WTC11 (cell line): ENCODE measurements at regions not wholly inside any gene's neighbourhood (a gene's known extent, or its start where the extent isn't known, plus 50 kb on each side); places are given as distances from the start of the nearest gene placed in this dataset.

ENCODE experiments used
- ATAC-seq: fragments of 200-7000 bp; cut with Tn5 transposase; 2 replicates; pipeline ENCODE4 v1.10.0; 2021; ENCODE audit warnings: mild to moderate bottlenecking, moderate library complexity
- CTCF ChIA-PET: fragments of 300-600 bp; sonication (Branson Sonifier 250); formaldehyde crosslinking; loops from one replicate; lab custom pipeline; 2021; ENCODE audit warnings: antibody characterized with exemption; lab: Charles Lee
- POLR2A ChIA-PET: fragments of 350-600 bp; sonication (Branson Sonifier 250); formaldehyde crosslinking; loops from one replicate; lab custom pipeline; 2021; ENCODE audit warnings: antibody characterized with exemption; lab: Charles Lee
- DNase-seq: peaks from one replicate; pipeline ENCODE4 v3.0.0; 2021; ENCODE audit warnings: low spot score
- H3K27ac Mint-ChIP-seq: 2 replicates; pipeline ENCODE4 v1.8.0; 2021; ENCODE audit warnings: mixed read lengths
- H3K27me3 Mint-ChIP-seq: 2 replicates; pipeline ENCODE4 v1.8.0; 2021; ENCODE audit warnings: low read depth, mild to moderate bottlenecking, moderate library complexity, mixed read lengths
- H3K36me3 Mint-ChIP-seq: 2 replicates; pipeline ENCODE4 v1.8.0; 2021; ENCODE audit warnings: mixed read lengths
- H3K4me1 Mint-ChIP-seq: 2 replicates; pipeline ENCODE4 v1.8.0; 2022; ENCODE audit warnings: mixed read lengths
- H3K4me3 Mint-ChIP-seq: 2 replicates; pipeline ENCODE4 v1.8.0; 2021; ENCODE audit warnings: mild to moderate bottlenecking, moderate library complexity, mixed read lengths
- H3K9me3 Mint-ChIP-seq: 2 replicates; pipeline ENCODE4 v1.8.0; 2021; ENCODE audit warnings: mixed read lengths
- AR ChIP-seq: fragments of 250-450 bp; sonication (Bioruptor Pico); IDR thresholded peaks from 2 replicates; pipeline ENCODE4 v1.9.0; 2021; ENCODE audit warnings: mild to moderate bottlenecking
- ARID4B ChIP-seq: sonication (generic); formaldehyde crosslinking; IDR thresholded peaks from 2 replicates; pipeline ENCODE4 v1.8.0; 2023; ENCODE audit warnings: missing genetic modification reagents, mild to moderate bottlenecking, borderline replicate concordance
- CREM ChIP-seq: sonication (generic); formaldehyde crosslinking; IDR thresholded peaks from 2 replicates; pipeline ENCODE4 v1.8.1; 2022; ENCODE audit warnings: mild to moderate bottlenecking, missing genetic modification reagents, moderate library complexity
- E2F1 ChIP-seq: sonication (generic); formaldehyde crosslinking; IDR thresholded peaks from 2 replicates; pipeline ENCODE4 v1.8.0; 2022; ENCODE audit warnings: mild to moderate bottlenecking, missing genetic modification reagents
- ELF4 ChIP-seq: sonication (generic); formaldehyde crosslinking; IDR thresholded peaks from 2 replicates; pipeline ENCODE4 v1.8.1; 2022; ENCODE audit warnings: low read depth, mild to moderate bottlenecking, moderate library complexity, missing genetic modification reagents
- ERG ChIP-seq: fragments of 250-450 bp; sonication (Bioruptor Pico); IDR thresholded peaks from 2 replicates; pipeline ENCODE4 v1.8.0; 2021; ENCODE audit warnings: mild to moderate bottlenecking
- FOXJ3 ChIP-seq: sonication (generic); formaldehyde crosslinking; IDR thresholded peaks from 2 replicates; pipeline ENCODE4 v1.9.0; 2021; ENCODE audit warnings: missing genetic modification reagents, mild to moderate bottlenecking, borderline replicate concordance
- FOXP1 ChIP-seq: sonication (generic); formaldehyde crosslinking; IDR thresholded peaks from 2 replicates; pipeline ENCODE4 v1.8.0; 2022; ENCODE audit warnings: missing genetic modification reagents, mild to moderate bottlenecking, moderate library complexity, borderline replicate concordance
- FOXP4 ChIP-seq: sonication (generic); formaldehyde crosslinking; IDR thresholded peaks from 2 replicates; pipeline ENCODE4 v1.8.0; 2022; ENCODE audit warnings: mild to moderate bottlenecking, missing genetic modification reagents
- IRF1 ChIP-seq: sonication (generic); formaldehyde crosslinking; IDR thresholded peaks from 2 replicates; pipeline ENCODE4 v1.8.0; 2023; ENCODE audit warnings: missing genetic modification reagents
- RORB ChIP-seq: fragments of 250-450 bp; sonication (Bioruptor Pico); IDR thresholded peaks from 2 replicates; pipeline ENCODE4 v1.9.0; 2021; ENCODE audit warnings: mild to moderate bottlenecking
- SOX15 ChIP-seq: fragments of 250-450 bp; sonication (Bioruptor Pico); IDR thresholded peaks from 2 replicates; pipeline ENCODE4 v1.9.0; 2021; ENCODE audit warnings: mild to moderate bottlenecking
- SP1 ChIP-seq: sonication (generic); formaldehyde crosslinking; conservative IDR thresholded peaks from 2 replicates; pipeline ENCODE4 v1.8.1; 2022; ENCODE audit warnings: missing genetic modification reagents
- TEAD4 ChIP-seq: sonication (generic); formaldehyde crosslinking; IDR thresholded peaks from 2 replicates; pipeline ENCODE4 v1.8.0; 2022; ENCODE audit warnings: mild to moderate bottlenecking, missing genetic modification reagents
- ZBTB43 ChIP-seq: sonication (generic); formaldehyde crosslinking; IDR thresholded peaks from 2 replicates; pipeline ENCODE4 v1.8.1; 2023; ENCODE audit warnings: mild to moderate bottlenecking, missing genetic modification reagents
- ZNF121 ChIP-seq: sonication (generic); formaldehyde crosslinking; IDR thresholded peaks from 2 replicates; pipeline ENCODE4 v1.8.0; 2023; ENCODE audit warnings: missing genetic modification reagents
- ZNF138 ChIP-seq: sonication (generic); formaldehyde crosslinking; conservative IDR thresholded peaks from 2 replicates; pipeline ENCODE4 v1.8.1; 2022; ENCODE audit warnings: mild to moderate bottlenecking, moderate library complexity, missing genetic modification reagents
- ZNF396 ChIP-seq: fragments of 250-450 bp; sonication (Bioruptor Pico); IDR thresholded peaks from 2 replicates; pipeline ENCODE4 v1.8.0; 2021; ENCODE audit warnings: mild to moderate bottlenecking, moderate library complexity, borderline replicate concordance
- ZNF423 ChIP-seq: fragments of 250-450 bp; sonication (Bioruptor Pico); IDR thresholded peaks from 2 replicates; pipeline ENCODE4 v2.1.2; 2022; ENCODE audit warnings: mild to moderate bottlenecking, moderate library complexity
- ZSCAN18 ChIP-seq: fragments of 250-450 bp; sonication (Bioruptor Pico); IDR thresholded peaks from 2 replicates; pipeline ENCODE4 v2.1.2; 2022; ENCODE audit warnings: mild to moderate bottlenecking, moderate library complexity

- CTCF ChIA-PET: no interaction called here
- H3K4me1 Mint-ChIP-seq: peaks cover 10% of the 10 kb centered on the region
- no peaks in the 10 kb centered on the region for H3K27me3 Mint-ChIP-seq
- peaks cover 4% of the 10 kb centered on the region for H3K36me3 Mint-ChIP-seq
- POLR2A ChIA-PET: interaction anchor here (0.6 kb wide), 1 partner anchor 798 kb away, joined by 3 read pairs; no protein-coding TSS in a partner anchor
- TF ChIP-seq ERG (CRISPR knock-in tag) (no peak), TEAD4 (CRISPR knock-in tag) (no peak), CREM (CRISPR knock-in tag) (no peak), ZNF138 (no peak), ZNF423 (CRISPR knock-in tag) (no peak), FOXP1 (CRISPR knock-in tag) (no peak), SP1 (no peak), ELF4 (no peak), FOXP4 (no peak), FOXJ3 (CRISPR knock-in tag) (no peak), ZNF121 (CRISPR knock-in tag) (no peak), ARID4B (CRISPR knock-in tag) (no peak)
- TF ChIP-seq, all 79 proteins: peak for 0
- Mint-ChIP-seq H3K4me3 (no peak overlapping the region), H3K9me3 (no peaks in the 10 kb centered on the region), H3K27ac (peak overlapping the region; percentile 26)
- DNase-seq (no peak), ATAC-seq (no peak)
Measured at GRCh38 chr7:19970514-19970913, 197.1 kb upstream of the TMEM196 start.

- ChIA-PET CTCF (no interaction called here), POLR2A (interaction anchor here (0.6 kb wide), 1 partner anchor 799 kb away, joined by 3 read pairs; no protein-coding TSS in a partner anchor)
- ATAC-seq (no peak), DNase-seq (no peak)
- Mint-ChIP-seq H3K27me3 (no peaks in the 10 kb centered on the region), H3K9me3 (no peaks in the 10 kb centered on the region), H3K27ac (peak overlapping the region; percentile 15), H3K4me1 (peaks cover 10% of the 10 kb centered on the region), H3K36me3 (0 out of 2 replicates have a peak, but pooled peaks cover 2% of the 10 kb centered on the region), H3K4me3 (no peak overlapping the region)
- TF ChIP-seq AR (CRISPR knock-in tag) (no peak), IRF1 (no peak), SOX15 (CRISPR knock-in tag) (no peak), ELF4 (no peak), E2F1 (CRISPR knock-in tag) (no peak), ZBTB43 (CRISPR knock-in tag) (no peak), RORB (CRISPR knock-in tag) (no peak), ZSCAN18 (no peak), ZNF396 (no peak)
Measured at GRCh38 chr7:19969859-19970493, 196.6 kb upstream of the TMEM196 start.
